Esophagus muscularis mucosa (tissue), 3 donors: ENCODE measurements at regions not wholly inside any gene's neighbourhood (a gene's known extent, or its start where the extent isn't known, plus 50 kb on each side); places are given as distances from the start of the nearest gene placed in this dataset.

Experiments
- CTCF ChIP-seq, 3 experiments: fragments of 200-600 bp in 2 of 3; fragments of 450-650 bp in 1 of 3; sonication (generic) in 2 of 3; IDR thresholded peaks; one replicate each; pipeline ENCODE4 v1.5.1; 2017 to 2019; ENCODE audit warnings: antibody characterized with exemption in 3 of 3, mild to moderate bottlenecking in 2 of 3, moderate library complexity in 1 of 3
- EP300 ChIP-seq: sonication (generic); formaldehyde crosslinking; IDR thresholded peaks from one replicate; pipeline ENCODE4 v1.6.1; 2017; ENCODE audit warnings: antibody characterized with exemption

- TF ChIP-seq CTCF (IDR thresholded peaks at IDR 0.05) = no peak
- no peak for TF ChIP-seq EP300
These were observed 84.5 kb upstream of the SMIM23 start for GRCh38 chr5:171701100-171701541.
